H54 (cell line): ENCODE measurements at regions not wholly inside any gene's neighbourhood (a gene's known extent, or its start where the extent isn't known, plus 50 kb on each side); places are given as distances from the start of the nearest gene placed in this dataset.

Experiments
- DNase-seq: peaks from one replicate; pipeline ENCODE4 v3.0.0; 2011; ENCODE audit warnings: low spot score, mixed read lengths; ENCODE audit not compliant: insufficient read length
- FAIRE-seq: peaks from 3 replicates; lab custom pipeline; 2011; peaks lifted over from hg19 to GRCh38; lab: Jason Lieb, UNC
- POLR2A ChIP-seq: IDR thresholded peaks from 2 replicates; pipeline ENCODE4 v1.6.1; 2011; ENCODE audit warnings: low read depth, mild to moderate bottlenecking, low read length

- FAIRE-seq (no peak), DNase-seq (no peak)
- no peak for TF ChIP-seq POLR2A
Measured at GRCh38 chr9:38228331-38229103, 159.5 kb upstream of the SHB start.

GRCh38 chr9:38227656-38228055 lies 158.6 kb upstream of the SHB start:
- DNase-seq (no peak), FAIRE-seq (no peak)
- no peak for TF ChIP-seq POLR2A

- DNase-seq (peak; percentile 72), FAIRE-seq (peak; percentile 94)
- TF ChIP-seq POLR2A, result no peak
Measured at GRCh38 chr9:38227061-38227540, 158.1 kb upstream of the SHB start.

- no peak for FAIRE-seq
- no peak for TF ChIP-seq POLR2A
Measured at GRCh38 chr9:38226491-38226951, 157.5 kb upstream of the SHB start.

GRCh38 chr9:38224941-38225340 lies 155.9 kb upstream of the SHB start:
- DNase-seq (no peak), FAIRE-seq (no peak)
- no peak for TF ChIP-seq POLR2A

More at GRCh38 chr9:38226491-38226951, 157.5 kb upstream of the SHB start:
- DNase-seq, result no peak

- no peak for TF ChIP-seq POLR2A
- DNase-seq (no peak), FAIRE-seq (no peak)
Measured at GRCh38 chr9:38216572-38216971, 147.5 kb upstream of the SHB start.

- no peak for TF ChIP-seq POLR2A
- no peak for DNase-seq
- no peak for FAIRE-seq
Measured at GRCh38 chr9:38215465-38215864, 146.4 kb upstream of the SHB start.

GRCh38 chr9:38214432-38214831 lies 145.4 kb upstream of the SHB start:
- FAIRE-seq (no peak), DNase-seq (no peak)
- TF ChIP-seq POLR2A, result no peak

GRCh38 chr9:38213631-38214299 lies 144.7 kb upstream of the SHB start:
- TF ChIP-seq POLR2A, result no peak
- DNase-seq, result no peak
- no peak for FAIRE-seq

- TF ChIP-seq POLR2A, result no peak
- DNase-seq (no peak), FAIRE-seq (no peak)
Measured at GRCh38 chr9:38212016-38212415, 143.0 kb upstream of the SHB start.

GRCh38 chr9:38211002-38211401 lies 142.0 kb upstream of the SHB start:
- TF ChIP-seq POLR2A, result no peak
- FAIRE-seq (no peak), DNase-seq (no peak)

- FAIRE-seq (no peak), DNase-seq (no peak)
- TF ChIP-seq POLR2A, result no peak
Measured at GRCh38 chr9:38208206-38208901, 139.3 kb upstream of the SHB start.

GRCh38 chr9:38207247-38207778 lies 138.3 kb upstream of the SHB start:
- FAIRE-seq, result no peak
- no peak for DNase-seq
- TF ChIP-seq POLR2A, result no peak

GRCh38 chr9:38205279-38205678 lies 136.3 kb upstream of the SHB start:
- no peak for TF ChIP-seq POLR2A
- FAIRE-seq, result peak; percentile 61
- no peak for DNase-seq
